ENCODE measurements at regions not wholly inside any gene's neighbourhood (a gene's known extent, or its start where the extent isn't known, plus 50 kb on each side); places are given as distances from the start of the nearest gene placed in this dataset.

GRCh38 chr12:90055071-90055470 lies 346.4 kb upstream of the ATP2B1 start:
- Histone ChIP-seq H3K4me3 (no peak overlapping the region), H3K9me3 (no peaks in the 10 kb centered on the region), H3K27me3 (no peaks in the 10 kb centered on the region), H3K27ac (no peak overlapping the region), H3K36me3 (no peaks in the 10 kb centered on the region), H3K4me1 (no peaks in the 10 kb centered on the region)
- TF ChIP-seq POLR2AphosphoS5 (IDR thresholded peaks at IDR 0.05) (no peak), CTCF (IDR thresholded peaks at IDR 0.05) (no peak)
- no peak for DNase-seq (ENCODE audit: low spot score in 2 of 2)
- intact Hi-C loops (cut with DNase I; ENCODE audit: low total_unique reads): no loop called here

GRCh38 chr12:90048918-90049317 lies 340.3 kb upstream of the ATP2B1 start:
- Histone ChIP-seq H3K9me3 (no peaks in the 10 kb centered on the region), H3K4me3 (no peak overlapping the region), H3K27me3 (no peaks in the 10 kb centered on the region), H3K36me3 (no peaks in the 10 kb centered on the region), H3K4me1 (no peaks in the 10 kb centered on the region), H3K27ac (no peak overlapping the region)
- no peak for DNase-seq (ENCODE audit: low spot score in 2 of 2)
- intact Hi-C loops (cut with DNase I; ENCODE audit: low total_unique reads): no loop called here
- TF ChIP-seq CTCF (IDR thresholded peaks at IDR 0.05) (no peak), POLR2A (IDR thresholded peaks at IDR 0.05) (no peak), POLR2AphosphoS5 (IDR thresholded peaks at IDR 0.05) (no peak)

- intact Hi-C loops (cut with DNase I; ENCODE audit: low total_unique reads): no loop called here
- H3K36me3 ChIP-seq: no peaks in the 10 kb centered on the region
- H3K27me3 ChIP-seq: no peaks in the 10 kb centered on the region
- no peak overlapping the region for H3K27ac ChIP-seq
- TF ChIP-seq POLR2AphosphoS5 (IDR thresholded peaks at IDR 0.05) (no peak), CTCF (IDR thresholded peaks at IDR 0.05) (no peak), POLR2A (IDR thresholded peaks at IDR 0.05) (no peak)
- DNase-seq (ENCODE audit: low spot score in 2 of 2): no peak
- H3K4me1 ChIP-seq: no peaks in the 10 kb centered on the region
- H3K9me3 ChIP-seq: no peaks in the 10 kb centered on the region
- H3K4me3 ChIP-seq: no peak overlapping the region
Measured at GRCh38 chr12:90045559-90045958, 336.9 kb upstream of the ATP2B1 start.

- DNase-seq (ENCODE audit: low spot score in 2 of 2): no peak
- H3K4me1 ChIP-seq: no peaks in the 10 kb centered on the region
- no peak overlapping the region for H3K27ac ChIP-seq
- intact Hi-C loops (cut with DNase I; ENCODE audit: low total_unique reads): no loop called here
- TF ChIP-seq POLR2A (IDR thresholded peaks at IDR 0.05): no peak
- no peak for TF ChIP-seq CTCF (IDR thresholded peaks at IDR 0.05)
- TF ChIP-seq POLR2AphosphoS5 (IDR thresholded peaks at IDR 0.05): no peak
- H3K36me3 ChIP-seq: no peaks in the 10 kb centered on the region
- H3K9me3 ChIP-seq: no peaks in the 10 kb centered on the region
- H3K27me3 ChIP-seq: no peaks in the 10 kb centered on the region
- H3K4me3 ChIP-seq: no peak overlapping the region
Measured at GRCh38 chr12:90044069-90044468, 335.4 kb upstream of the ATP2B1 start.

GRCh38 chr12:90042920-90043641 lies 334.4 kb upstream of the ATP2B1 start:
- no peak for TF ChIP-seq POLR2AphosphoS5 (IDR thresholded peaks at IDR 0.05)
- no peak for TF ChIP-seq CTCF (IDR thresholded peaks at IDR 0.05)
- TF ChIP-seq POLR2A (IDR thresholded peaks at IDR 0.05): no peak

More at GRCh38 chr12:90042920-90043641, 334.4 kb upstream of the ATP2B1 start:
- Histone ChIP-seq H3K36me3 (no peaks in the 10 kb centered on the region), H3K4me3 (no peak overlapping the region), H3K9me3 (no peaks in the 10 kb centered on the region), H3K4me1 (no peaks in the 10 kb centered on the region), H3K27ac (no peak overlapping the region), H3K27me3 (no peaks in the 10 kb centered on the region)
- no peak for DNase-seq (ENCODE audit: low spot score in 2 of 2)
- intact Hi-C loops (cut with DNase I; ENCODE audit: low total_unique reads): no loop called here
